GM20000 (cell line): ENCODE measurements at regions not wholly inside any gene's neighbourhood (a gene's known extent, or its start where the extent isn't known, plus 50 kb on each side); places are given as distances from the start of the nearest gene placed in this dataset.

ENCODE experiments used
- DNase-seq: peaks from one replicate; pipeline ENCODE4 v3.0.0; 2012; ENCODE audit warnings: low spot score
- TF ChIP-seq, protein P1 (sequence below): IDR thresholded peaks from 2 replicates; pipeline ENCODE4 v1.5.1; 2012; ENCODE audit warnings: mild to moderate bottlenecking, control low read depth; ENCODE audit errors: extremely low read depth, missing control alignments

DNA sequence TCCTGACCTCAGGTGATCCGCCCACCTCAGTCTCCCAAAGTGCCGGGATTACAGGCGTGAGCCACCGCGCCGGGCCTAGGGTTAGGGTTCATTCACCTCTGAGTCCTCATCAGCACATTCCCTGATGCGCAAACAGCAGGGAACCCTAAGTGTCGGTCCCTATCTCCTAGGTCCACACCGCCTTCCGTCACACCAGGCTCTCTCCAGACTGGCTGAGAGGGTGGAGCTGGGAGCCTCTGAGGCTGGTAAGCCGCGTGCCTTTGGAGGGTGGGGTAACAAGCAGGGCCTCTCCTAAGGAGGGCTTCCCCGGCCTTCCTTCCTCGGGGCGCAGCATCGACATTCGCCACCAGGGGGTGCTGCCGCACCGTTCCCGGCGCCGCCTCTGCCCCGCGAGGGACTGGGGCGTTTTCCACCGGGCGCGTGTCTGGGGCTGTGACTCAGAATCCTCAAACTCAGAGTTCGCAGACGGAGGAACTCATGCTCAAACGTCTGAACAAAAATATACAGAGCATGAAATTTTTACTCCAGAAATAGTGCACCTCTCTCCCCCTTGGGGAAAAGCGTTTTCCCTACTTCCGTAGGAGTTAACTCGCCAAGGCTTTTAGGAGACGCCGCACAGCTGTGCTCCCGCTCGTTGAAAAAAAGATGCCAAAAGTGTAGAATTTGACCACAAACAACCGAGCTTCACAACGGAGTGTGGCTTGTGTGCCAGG lies 63.9 kb upstream of the ASAP2 start:
- peak; percentile 86 for DNase-seq
- TF ChIP-seq, protein P1, sequence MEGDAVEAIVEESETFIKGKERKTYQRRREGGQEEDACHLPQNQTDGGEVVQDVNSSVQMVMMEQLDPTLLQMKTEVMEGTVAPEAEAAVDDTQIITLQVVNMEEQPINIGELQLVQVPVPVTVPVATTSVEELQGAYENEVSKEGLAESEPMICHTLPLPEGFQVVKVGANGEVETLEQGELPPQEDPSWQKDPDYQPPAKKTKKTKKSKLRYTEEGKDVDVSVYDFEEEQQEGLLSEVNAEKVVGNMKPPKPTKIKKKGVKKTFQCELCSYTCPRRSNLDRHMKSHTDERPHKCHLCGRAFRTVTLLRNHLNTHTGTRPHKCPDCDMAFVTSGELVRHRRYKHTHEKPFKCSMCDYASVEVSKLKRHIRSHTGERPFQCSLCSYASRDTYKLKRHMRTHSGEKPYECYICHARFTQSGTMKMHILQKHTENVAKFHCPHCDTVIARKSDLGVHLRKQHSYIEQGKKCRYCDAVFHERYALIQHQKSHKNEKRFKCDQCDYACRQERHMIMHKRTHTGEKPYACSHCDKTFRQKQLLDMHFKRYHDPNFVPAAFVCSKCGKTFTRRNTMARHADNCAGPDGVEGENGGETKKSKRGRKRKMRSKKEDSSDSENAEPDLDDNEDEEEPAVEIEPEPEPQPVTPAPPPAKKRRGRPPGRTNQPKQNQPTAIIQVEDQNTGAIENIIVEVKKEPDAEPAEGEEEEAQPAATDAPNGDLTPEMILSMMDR, result peak; percentile 97

DNA sequence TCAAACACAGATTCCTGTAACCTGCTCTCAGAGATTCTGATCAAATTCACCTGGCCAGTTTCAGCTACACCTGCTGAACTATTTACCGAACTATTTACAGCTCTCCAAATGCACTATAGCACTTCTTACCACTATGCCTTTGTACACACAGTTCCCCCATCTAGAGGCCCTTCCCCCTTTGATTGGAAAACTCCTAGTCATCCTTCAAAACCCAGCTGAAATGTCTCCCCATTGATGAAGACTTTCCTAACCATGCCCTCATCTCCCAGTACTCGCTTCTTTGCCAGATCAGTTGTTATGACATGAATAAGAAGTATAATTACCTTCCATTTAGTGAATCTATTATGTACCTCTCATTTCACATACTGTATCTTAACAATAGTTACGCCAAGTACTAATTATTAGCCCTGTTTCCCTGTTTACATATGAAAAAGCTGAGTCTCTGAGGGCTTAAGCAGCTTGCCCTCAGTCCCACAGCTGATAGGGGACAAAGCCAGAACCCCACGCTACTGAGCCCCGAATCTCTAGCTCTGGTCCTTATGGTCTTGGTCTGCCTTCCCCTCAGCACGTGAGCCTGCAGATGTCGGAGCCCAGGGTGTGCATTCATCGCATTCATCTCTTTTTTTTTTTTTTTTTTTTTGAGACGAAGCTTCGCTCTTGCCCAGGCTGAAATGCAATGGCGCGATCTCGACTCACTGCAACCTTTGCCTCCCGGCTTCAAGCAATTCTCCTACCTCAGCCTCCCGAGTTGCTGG lies 64.7 kb upstream of the ASAP2 start:
- no peak for DNase-seq
- TF ChIP-seq, protein P1, result no peak

DNA sequence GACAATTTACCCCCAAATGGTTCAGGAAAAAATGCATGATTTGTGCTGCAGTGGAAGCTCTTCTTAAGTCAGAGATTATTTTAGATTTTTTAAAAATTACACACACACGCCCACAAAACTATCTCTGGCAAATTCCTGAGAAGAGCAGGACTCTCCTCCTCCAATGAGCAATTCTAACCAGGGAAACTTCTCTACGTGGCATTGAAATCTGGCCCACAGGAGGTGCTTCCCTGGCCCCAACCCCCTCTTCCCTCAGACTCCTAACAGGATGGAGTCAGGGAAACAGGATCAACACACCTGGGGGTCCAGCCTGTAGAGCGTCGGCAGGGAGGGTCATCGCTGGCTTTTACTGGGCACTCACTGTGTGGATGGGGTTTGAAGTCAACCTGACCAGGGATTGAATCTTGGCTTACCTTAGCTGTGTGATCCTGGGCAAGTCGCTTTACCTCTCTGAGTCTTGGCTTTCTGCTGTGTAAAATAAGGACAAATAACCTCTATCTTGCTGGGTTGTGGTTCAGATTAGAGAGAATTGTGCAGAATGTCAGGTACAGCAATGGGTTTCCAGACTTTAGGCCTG lies 65.4 kb upstream of the ASAP2 start:
- no peak for DNase-seq
- TF ChIP-seq, protein P1, result no peak

DNA sequence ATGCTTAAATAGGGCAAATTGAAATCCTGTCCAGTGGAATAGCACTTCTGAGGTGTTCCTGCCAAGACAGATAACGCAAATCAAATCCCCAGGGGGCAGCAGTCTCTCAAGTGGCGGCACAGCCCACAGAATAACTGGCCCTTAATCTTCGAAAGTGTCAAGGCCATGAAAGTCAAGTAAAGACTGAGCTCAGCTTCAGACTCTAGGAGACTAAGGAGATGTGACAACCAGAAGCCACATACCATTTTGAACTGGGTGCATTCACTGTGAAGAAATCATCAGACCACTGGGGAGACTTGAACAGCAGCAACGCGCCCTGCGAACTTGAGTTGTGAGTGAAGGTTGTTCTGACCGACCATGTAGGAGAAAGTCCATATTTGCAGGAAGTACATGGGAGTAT lies 66.0 kb upstream of the ASAP2 start:
- DNase-seq, result no peak
- TF ChIP-seq, protein P1, result no peak

DNA sequence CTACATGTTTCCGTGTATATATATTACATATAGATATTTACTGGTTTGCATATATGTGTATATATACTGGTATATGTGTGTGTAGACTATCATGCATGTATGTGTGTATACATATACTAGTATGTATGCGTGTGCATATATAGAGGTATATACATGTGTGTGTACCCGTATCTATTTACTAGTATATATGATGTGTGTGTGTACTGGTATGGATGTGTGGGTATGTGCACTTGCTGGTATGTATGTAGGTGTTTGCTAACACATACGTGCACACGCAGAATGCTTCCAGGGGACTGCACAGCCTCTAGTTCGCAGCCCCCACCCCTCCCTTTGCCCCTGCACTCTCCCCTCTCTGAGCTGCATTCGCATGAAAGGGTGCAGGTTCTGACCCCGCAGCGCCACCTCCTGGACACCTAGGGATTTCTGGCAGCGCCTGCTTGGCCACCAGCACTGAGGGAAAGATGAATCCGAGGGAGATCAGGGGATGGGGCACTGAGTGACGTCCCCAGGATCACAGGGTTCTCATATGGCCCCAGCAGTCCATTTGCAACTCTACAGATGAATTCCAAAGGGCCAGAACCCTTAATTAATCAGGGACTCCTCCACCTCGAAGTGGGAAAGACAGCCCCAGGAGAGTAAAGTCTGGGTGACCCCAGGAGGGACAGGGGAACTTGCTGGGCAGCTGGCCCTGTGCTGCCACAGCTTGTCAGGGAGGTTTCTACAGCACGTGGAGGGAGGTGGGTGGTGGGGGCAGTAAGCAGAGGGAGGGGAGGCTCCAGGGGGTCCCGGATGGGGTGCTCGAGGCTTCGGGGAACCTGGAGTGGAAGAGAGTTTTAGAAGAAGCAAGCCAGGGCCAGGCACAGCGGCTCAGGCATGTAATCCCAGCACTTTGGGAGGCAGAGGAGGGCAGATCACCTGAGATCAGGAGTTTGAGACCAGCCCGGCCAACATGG lies 66.8 kb upstream of the ASAP2 start:
- TF ChIP-seq, protein P1, result peak; percentile 86
- peak; percentile 73 for DNase-seq

DNA sequence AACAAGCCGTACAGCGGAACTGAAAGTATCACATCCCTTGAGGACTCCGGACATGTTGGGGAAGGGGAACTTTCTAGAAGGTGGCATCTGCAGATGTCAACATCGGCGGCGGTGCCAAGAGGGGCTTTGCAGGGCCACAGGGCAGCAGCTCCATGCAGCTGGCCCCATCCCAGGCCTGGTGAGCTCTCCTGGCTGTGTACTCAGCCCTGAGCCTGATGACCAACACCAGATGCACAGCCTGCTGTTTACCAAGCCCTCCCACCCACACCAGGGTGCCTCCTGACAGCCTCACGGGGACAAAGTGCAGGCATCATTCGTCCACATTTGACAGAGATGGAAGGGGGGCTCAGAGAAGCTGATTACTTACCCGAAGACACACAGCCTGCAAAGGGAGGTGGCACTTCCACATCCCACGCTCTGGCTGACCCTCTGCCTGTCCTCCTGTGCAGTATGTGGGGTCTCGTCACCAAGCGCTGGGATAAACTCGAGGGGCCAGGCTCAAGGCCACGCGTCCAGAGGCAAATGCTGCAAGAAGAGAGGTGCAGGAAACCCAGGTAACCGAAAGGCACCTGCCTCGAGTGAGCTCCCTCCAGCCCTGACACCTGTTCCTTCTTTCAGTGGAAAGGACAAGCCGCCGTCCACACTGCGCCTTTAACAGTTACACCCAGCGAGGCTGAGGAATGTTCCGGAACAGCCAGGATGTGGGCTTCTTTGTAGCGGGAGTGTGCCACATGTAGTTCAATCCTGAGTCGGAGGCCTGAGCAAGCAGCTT lies 69.0 kb upstream of the ASAP2 start:
- DNase-seq, result no peak
- TF ChIP-seq, protein P1, result no peak
